Inferior parietal cortex (tissue), 1 donor: ENCODE measurements at regions not wholly inside any gene's neighbourhood (a gene's known extent, or its start where the extent isn't known, plus 50 kb on each side); places are given as distances from the start of the nearest gene placed in this dataset.

Source experiments
- DNase-seq: peaks from one replicate; pipeline ENCODE4 v3.0.0-alpha.2; 2016; ENCODE audit errors: extremely low spot score

- no peak for DNase-seq
Measured at GRCh38 chr5:56549096-56549886, 266.1 kb upstream of the MAP3K1 start.

- DNase-seq: no peak
Measured at GRCh38 chr5:56545016-56545415, 270.3 kb upstream of the MAP3K1 start.

- no peak for DNase-seq
Measured at GRCh38 chr5:56543441-56544388, 271.6 kb upstream of the MAP3K1 start.

DNA sequence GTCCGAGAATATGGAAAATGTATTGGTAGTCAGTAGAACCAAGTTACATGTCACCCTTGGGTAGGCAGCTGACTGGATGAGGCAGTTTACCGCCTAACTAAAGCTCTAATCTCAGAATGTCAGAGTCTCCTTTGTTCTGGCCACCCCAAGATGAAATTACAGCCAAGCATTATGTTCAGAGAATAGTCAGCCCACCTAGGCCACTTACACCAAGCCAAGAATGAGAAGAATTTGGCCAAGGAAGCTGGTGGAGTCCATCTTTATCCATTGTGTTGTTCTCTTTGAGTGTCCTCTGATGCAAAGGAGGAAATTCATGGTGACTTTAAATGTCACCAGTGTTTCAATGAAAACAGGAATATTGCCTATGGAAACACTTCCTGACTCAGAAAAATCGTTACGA is 275.1 kb upstream of the MAP3K1 start:
- DNase-seq: no peak

- DNase-seq: no peak
Measured at GRCh38 chr5:56538580-56538979, 276.8 kb upstream of the MAP3K1 start.

- no peak for DNase-seq
Measured at GRCh38 chr5:56535347-56535746, 280.0 kb upstream of the MAP3K1 start.

- DNase-seq: no peak
Measured at GRCh38 chr5:56534102-56534829, 281.1 kb upstream of the MAP3K1 start.

DNA sequence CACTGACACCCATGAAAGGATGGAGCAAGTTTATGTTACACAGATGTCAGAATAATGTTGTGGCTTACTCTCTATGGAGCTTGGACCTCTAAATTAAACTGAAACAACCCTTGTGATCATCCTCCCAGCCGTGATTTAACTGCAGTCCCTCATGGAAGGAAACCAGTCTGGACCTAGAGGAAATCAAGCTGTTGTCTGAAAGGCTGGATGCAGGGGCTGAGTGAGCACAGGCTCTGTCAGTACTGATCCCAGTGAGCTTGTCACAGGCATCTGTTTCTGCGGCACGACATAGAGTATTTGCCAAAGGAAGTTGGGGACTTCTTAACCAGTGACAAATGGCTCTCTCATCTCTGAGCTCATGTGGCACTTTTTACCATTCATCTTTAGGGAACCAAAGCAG is 282.9 kb upstream of the MAP3K1 start:
- DNase-seq: no peak

DNA sequence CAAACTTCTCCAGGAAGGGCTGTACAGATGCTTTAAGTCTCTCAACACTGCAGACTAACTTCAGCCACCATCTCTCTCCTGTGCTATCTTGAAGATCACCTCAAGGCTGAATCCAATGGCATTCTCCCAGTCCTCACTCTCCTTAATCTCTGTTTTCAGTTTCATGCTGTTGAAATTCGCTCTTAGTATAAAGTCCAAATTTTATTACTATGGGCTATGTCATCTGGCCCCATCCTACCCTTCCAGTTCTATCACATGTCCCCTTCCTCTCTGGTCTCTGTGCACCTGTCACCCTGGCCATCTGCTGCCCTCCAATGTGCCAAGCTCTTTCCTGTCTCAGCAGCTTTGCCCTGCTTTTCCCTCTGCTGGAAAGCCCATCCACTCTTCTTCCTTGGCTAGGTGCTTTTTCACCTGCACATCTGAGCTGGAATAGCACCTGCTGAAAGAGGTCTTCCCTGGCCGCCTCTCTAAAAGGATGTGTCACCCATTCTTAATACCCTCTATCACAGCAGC is 284.7 kb upstream of the MAP3K1 start:
- DNase-seq: no peak

DNA sequence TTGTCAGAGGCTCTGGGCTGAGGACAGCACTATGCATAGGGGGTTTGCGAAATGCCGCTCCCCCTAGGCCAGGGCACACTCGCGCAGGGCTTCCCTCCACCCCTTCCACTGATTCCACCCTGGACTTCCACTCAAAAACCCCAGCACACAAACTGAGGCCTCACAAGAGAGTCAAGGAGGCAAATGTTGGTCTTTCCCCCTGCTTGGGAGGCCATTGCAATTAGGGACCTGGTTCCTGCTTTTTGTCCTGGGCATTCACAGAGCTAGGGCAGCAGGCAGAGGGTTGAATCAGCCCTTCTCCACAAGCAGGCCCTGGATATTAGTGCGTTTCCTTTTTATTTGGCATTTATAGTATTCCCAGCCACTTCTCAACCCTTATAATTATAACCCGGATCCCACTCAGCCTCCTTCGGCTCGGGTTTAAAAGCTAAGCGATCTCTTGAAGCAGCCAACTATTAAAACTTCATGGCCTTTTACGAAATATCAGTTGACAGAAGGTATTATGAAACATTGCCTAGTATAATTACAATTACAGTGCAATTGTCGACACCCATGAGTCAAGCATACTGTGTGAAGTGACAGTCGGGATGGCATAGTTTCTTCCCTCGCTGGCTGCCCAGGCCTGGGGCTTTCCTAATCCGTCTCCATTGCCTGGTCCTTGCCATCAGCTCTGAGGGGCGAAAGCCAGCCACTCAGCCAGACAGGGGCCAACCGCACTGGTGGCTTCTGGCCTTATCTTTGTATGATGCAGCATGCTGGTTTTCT is 285.5 kb upstream of the MAP3K1 start:
- DNase-seq: no peak

- no peak for DNase-seq
Measured at GRCh38 chr5:56527174-56527573, 288.2 kb upstream of the MAP3K1 start.

DNA sequence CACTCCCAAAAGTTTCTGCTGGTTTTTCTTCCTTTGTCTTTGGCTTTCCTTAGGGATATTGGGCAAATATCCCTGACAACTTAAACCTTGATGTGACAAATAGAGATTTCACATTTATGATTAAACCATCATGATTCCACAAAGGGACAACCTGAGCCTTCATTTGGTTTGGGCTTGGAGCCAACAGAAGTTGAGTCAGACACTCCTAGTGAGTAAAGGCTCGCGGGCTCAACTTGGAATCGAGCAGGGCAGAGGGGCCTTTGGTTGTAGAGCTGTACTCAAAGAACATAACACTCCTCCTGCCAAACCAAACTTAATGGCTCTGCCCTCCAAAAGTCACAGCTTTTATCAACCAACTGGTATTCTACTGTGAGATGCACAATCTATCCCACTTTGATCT is 290.2 kb upstream of the MAP3K1 start:
- DNase-seq: no peak

- DNase-seq: no peak
Measured at GRCh38 chr5:56523790-56524575, 290.9 kb upstream of the ANKRD55 start.

DNA sequence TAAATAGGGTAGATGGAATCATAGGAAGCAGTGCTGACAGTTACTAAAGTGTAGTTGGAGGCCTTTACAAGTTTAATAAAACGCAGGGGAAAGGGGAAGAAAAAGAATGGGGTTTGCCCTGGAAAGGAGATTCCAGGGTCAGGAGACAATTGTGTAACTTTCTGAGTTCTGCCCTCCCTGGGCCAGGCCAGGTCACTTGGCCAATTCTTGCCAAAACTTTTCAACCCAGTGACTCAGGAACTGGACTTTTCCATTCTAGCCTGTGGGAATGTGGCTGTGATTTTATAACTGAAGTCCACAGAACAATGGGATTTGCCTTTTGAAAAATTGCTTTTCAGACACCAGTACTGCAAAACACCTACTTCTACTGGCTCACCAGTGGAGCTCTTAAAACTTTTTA is 289.8 kb upstream of the ANKRD55 start:
- no peak for DNase-seq

GRCh38 chr5:56522169-56522568 is 289.0 kb upstream of the ANKRD55 start:
- no peak for DNase-seq

GRCh38 chr5:56520986-56521730 is 288.0 kb upstream of the ANKRD55 start:
- no peak for DNase-seq

DNA sequence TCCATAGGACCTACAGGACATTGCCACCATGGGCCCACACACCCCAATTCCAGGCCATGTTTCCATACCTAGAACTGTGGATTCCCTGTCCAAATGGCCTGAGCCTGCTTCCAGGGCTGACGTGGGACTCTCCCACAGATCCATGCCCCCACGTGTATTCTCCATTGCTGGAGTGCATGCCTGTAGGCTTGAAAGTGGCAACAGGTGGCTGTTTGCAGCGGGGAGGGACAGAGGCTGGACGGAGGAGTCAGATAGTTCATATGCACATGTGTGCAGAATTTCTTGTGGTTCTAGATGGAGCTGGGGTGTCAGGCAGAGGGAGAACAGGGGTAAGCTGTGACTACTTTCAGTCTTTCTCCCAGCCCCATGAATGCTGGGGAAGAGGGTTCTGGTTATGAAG is 285.7 kb upstream of the ANKRD55 start:
- DNase-seq: no peak

GRCh38 chr5:56517011-56517416 is 283.9 kb upstream of the ANKRD55 start:
- no peak for DNase-seq

DNA sequence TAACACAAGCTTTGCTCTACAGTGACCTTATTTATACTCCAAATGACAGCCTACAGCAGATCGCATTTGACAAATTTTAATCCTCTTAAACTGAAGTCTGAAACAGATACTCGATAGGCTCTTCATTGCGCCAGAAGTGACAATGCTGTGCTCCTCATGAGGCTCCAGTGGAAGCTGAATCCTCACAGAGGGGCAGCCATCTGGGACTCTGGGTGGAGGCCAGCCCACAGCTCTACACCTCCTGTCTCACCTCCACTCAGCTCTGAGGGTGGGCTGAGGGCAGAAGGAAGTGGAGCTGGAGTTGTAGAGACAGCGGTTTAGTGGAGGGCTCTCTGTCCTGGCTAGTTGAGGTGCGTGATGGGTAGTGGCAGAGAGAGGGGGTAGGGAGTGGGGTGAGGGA is 283.3 kb upstream of the ANKRD55 start:
- no peak for DNase-seq

DNA sequence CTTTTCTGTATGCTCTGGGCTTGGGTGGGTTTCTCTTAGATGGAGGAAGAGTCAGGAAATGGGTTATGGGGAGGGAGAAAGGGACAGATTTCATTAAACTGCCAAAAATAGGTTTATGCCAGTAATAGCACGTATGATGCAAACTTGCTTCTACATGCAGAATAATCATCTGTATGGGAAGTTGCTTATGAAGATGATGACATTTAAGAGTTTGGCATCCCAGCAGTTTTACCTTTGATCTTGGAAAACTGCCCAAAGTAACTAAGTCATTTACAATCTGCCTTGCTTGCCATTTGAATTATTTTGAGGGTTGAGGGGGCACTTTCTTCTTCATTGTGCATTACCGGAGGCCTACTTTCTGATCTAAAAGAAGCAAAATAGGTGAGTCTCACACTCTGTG is 282.9 kb upstream of the ANKRD55 start:
- DNase-seq: no peak
